NCI-H187 (cell line): ENCODE measurements at regions not wholly inside any gene's neighbourhood (a gene's known extent, or its start where the extent isn't known, plus 50 kb on each side); places are given as distances from the start of the nearest gene placed in this dataset.

Experiments
- DNase-seq, 2 experiments: peaks; one replicate each; lab custom pipeline; 2025; lab: John Stamatoyannopoulos, UW

DNA sequence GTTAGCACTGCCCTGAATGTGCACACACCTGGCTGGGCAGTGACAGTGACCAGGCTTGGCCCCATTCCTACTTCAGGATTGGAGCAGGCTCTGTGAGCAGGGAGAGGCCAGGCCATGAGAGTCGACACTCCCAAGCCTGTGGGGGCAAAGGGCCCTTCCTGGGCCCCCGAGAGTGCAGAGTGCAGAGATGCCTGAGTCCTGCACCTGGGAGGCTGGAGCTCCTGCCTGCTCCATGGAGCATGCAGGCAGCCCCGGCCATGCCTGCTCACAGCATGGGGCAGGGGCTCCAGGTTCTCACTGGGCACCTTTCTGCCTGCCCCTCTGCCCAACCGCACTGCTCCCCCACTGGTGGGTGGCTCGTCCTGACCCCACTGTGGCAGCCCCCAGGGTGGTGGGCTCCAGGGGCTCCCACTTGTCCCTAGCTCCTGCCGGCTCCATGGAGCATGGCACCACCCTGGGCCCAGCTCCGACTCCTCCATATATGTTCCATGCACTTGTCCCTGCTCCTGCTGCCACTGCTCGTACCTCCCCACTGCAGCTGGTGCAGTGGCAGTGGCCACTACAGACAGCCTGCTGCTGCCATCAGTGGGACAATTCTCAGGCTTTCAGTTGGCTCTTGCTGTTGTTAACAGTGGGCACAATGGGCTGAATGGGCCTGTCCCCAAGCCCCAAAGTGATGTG is 282.0 kb downstream of the RPRM start:
- DNase-seq, result no peak

- no peak for DNase-seq
Measured at GRCh38 chr2:153195342-153195741, 283.2 kb downstream of the RPRM start.

GRCh38 chr2:153189091-153189888 is 289.3 kb downstream of the RPRM start:
- DNase-seq, result no peak

GRCh38 chr2:153179808-153180207 is 298.8 kb downstream of the RPRM start:
- no peak for DNase-seq

DNA sequence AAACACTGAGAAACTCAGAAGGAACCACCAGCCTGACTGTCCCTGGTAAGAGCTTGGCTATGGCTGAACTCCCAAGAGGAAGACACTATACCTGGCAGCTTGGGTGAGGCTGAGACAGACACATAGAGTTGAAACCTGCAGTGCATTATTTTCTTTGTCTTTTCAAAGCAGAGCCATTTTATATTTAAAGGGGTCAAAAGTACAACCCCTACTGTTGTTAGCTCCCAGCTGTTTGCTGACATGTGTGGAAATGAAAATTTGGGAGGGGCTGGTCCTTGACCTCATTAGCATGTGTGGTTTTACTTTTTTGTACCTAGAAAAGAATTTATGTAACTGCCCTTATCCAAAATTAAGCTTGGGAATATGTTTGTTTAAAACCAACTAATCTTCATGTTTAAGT is 309.0 kb downstream of the RPRM start:
- no peak for DNase-seq

- DNase-seq, result no peak
Measured at GRCh38 chr2:153165021-153165420, 313.5 kb downstream of the RPRM start.

- peak in 1 of 2 experiments; percentile 1 for DNase-seq
Measured at GRCh38 chr2:153163055-153163454, 315.5 kb downstream of the RPRM start.

GRCh38 chr2:153156743-153157142 is 321.8 kb downstream of the RPRM start:
- no peak for DNase-seq

DNA sequence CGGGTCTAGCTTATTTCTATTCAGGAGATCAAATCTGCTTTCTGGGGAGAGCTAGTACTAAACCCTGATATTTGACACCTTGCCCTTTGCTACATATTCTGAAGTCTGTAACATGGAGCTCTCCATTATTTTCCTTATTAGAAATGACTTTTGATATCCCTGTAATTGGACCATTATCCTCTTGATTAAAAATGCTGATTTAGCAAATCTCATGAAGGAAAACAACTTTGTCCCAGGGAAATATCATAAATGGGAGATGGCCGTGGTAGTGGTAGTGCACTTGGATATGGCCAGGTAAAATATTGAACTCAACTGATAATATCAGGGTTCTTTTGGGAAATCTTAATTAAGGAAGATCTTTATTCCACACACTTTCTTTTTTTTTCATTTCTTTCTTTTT is 326.5 kb downstream of the RPRM start:
- DNase-seq, result no peak

DNA sequence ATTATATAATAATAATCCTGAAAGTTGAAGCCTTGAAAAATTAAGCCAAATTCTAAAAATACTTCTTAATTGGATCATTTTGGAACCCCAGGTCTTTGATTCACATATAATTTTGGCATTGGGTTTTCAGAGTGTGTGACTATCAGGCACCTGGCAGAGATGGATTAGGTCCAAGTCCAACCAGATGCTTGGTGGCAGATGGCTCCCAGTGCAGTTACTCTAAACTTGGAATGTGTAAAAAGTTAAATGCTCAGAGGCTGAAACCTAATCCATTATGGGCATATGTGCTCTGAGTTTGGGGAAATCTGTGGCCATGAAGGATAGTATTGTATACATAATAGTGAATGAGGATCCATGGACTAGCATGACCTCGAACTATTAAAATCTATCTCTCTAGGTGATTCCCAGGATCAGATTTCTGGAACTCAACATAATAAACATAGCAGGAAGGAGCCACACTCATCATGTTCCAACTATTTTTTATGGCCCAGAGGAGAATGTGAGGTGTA is 333.0 kb downstream of the RPRM start:
- no peak for DNase-seq

GRCh38 chr2:153143540-153143939 is 335.0 kb downstream of the RPRM start:
- DNase-seq, result no peak

DNA sequence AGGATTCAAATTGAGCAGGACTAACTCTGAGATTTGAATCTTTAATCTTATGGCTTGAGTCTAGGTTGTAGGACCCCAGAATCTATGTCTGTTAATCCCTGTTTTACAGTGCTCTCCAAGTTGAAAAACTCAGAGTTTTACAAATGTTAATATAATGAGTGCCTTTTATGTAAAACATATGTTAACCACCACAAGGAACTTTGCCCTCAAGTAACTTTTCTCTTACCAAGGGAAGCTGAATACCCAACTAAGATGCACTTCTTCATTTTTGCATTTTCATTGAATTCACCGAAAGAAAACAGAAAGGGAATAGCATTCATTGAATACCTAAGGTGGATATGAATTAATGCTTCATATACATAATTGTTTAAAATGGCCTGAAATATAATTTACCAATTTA is 338.1 kb downstream of the RPRM start:
- DNase-seq, result no peak

DNA sequence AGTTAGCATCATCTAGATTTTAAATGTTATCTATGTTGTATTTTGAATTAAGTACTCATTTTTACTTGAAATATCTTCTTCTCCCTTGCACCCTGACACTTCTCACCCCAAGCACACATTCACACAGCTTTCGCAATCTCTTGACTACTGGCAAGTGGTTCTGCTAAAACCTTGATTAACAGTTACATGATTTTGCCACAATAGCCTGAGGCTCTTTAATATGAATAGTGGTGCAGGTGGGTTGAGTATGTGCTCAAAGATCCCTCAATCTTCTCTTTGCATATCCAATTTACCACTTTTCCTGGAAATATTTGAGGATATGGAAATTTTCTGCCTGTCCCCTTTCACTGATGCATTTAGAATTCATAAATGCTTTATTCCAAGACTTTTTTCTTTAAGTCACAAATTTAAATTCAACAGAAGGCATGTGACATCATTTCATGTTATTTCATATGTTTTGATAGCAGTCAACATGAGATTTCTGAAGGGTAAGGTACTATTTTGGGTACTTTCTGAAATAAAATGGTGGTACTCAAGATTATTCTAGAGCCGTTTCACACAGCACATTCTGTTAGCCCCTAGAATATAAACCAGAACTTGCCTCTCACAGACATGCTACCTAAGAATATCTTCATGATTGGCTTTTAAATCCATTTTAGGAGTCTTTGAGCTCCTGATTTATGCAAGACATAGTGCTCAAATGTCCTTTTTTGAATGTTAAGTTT is 339.7 kb downstream of the RPRM start:
- DNase-seq, result no peak

- no peak for DNase-seq
Measured at GRCh38 chr2:153136216-153136615, 342.3 kb downstream of the RPRM start.

- DNase-seq, result no peak
Measured at GRCh38 chr2:153134725-153135124, 343.8 kb downstream of the RPRM start.

DNA sequence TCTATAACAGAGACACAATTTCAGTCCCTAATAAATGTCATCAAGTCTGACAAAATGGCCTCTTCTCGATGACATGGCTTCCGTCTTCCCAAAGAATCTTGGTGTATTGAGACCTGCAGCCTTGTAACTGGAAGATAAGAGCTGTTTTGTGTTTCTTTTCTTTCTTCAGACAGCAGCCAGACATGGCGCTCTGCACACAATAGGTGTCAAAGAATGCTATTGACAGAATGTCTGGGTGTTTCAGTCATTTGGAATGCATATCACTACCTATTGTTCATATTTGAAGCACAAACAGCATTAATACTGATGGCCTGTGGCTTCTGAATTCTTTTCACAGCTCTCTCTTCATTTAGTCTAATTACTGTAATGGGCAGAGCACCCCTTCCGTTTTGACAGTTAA is 344.8 kb downstream of the RPRM start:
- no peak for DNase-seq

DNA sequence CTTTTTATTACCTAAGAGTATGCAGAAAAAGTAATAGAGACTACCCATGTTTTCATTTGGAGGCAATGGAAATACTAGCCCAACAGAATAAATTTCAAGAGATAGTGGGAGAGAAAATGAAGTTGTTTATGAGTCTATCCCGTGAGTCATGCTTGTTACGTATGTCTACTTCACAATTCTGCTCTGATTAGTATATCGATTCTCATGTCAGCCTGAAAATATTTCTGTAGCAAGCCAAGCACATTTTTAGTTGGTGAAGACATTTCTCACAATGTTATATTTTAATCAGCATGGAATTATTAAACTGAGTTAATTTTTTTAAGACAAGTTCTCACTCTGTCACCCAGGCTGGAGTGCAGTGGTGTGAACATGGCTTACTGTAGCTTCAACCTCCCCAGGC is 346.1 kb downstream of the RPRM start:
- DNase-seq, result no peak

- DNase-seq, result no peak
Measured at GRCh38 chr2:153115141-153115540, 363.4 kb downstream of the RPRM start.

GRCh38 chr2:153110486-153110885 is 368.1 kb downstream of the RPRM start:
- no peak for DNase-seq

GRCh38 chr2:153109793-153110192 is 368.8 kb downstream of the RPRM start:
- no peak for DNase-seq

DNA sequence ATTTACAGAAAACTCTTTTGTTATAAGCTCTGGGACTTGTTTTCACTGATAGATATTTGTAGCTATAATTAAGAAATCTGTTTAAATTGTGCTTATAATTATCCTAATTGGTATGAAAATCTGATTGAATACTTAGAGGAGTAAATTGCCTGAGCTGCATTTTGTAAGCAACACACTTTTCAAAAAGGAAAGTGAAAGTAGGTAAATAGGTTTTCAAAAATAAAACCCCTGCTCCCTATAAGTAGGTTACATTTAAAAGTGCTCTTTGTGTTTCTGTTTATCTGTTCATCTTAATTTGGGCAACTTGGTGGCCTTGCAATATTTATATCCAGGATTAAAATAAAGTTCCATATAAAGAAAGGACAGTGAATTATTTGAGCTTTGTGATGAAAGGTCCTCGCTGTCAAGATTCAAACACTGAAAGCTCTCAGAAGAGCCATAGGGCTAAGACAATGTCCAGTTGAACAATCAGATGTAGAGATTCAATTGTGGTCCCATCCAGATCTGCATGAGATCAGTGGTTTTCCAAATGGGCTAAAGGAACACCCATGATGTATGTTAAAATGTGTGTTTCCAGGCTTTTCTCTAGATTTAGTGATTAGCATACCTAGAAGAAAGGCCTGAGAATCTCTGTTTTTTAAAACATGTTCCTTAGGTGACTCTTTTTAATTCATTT is 371.6 kb downstream of the RPRM start:
- no peak for DNase-seq
